Suprapubic skin (tissue), 4 donors: ENCODE measurements at regions not wholly inside any gene's neighbourhood (a gene's known extent, or its start where the extent isn't known, plus 50 kb on each side); places are given as distances from the start of the nearest gene placed in this dataset.
"Not testable (repeated sequence)": the region's sequence is repeated elsewhere in the genome, so short reads cannot be mapped to it uniquely, and the experiment has no call there.

Experiments used
- DNase-seq, 2 donors: peaks; one replicate each; pipeline ENCODE4 v3.0.0-alpha.2; 2019; ENCODE audit warnings: low spot score in 2 of 2
- H3K27ac ChIP-seq: fragments of 200-600 bp; sonication (generic); one replicate; pipeline ENCODE4 v1.5.1; 2019
- H3K27me3 ChIP-seq: fragments of 200-600 bp; sonication (generic); one replicate; pipeline ENCODE4 v1.5.1; 2019
- H3K36me3 ChIP-seq: fragments of 200-600 bp; sonication (generic); one replicate; pipeline ENCODE4 v1.5.1; 2019
- H3K4me1 ChIP-seq: fragments of 200-600 bp; sonication (generic); one replicate; pipeline ENCODE4 v1.5.1; 2019
- H3K4me3 ChIP-seq: fragments of 200-600 bp; sonication (generic); one replicate; pipeline ENCODE4 v1.5.1; 2019; ENCODE audit warnings: mild to moderate bottlenecking
- H3K9me3 ChIP-seq: fragments of 200-600 bp; sonication (generic); one replicate; pipeline ENCODE4 v1.5.1; 2019
- CTCF ChIP-seq, 2 donors: fragments of 200-600 bp in 1 of 2; fragments of 450-650 bp in 1 of 2; sonication (generic) in 1 of 2; IDR thresholded peaks; one replicate each; pipeline ENCODE4 v1.5.1; 2016 to 2019; ENCODE audit warnings: antibody characterized with exemption in 2 of 2, mild to moderate bottlenecking in 1 of 2, moderate library complexity in 1 of 2
- EP300 ChIP-seq: sonication (generic); formaldehyde crosslinking; IDR thresholded peaks from one replicate; pipeline ENCODE4 v1.6.1; 2017; ENCODE audit warnings: antibody characterized with exemption
- POLR2A ChIP-seq, 2 donors: fragments of 450-650 bp; IDR thresholded peaks; one replicate each; pipeline ENCODE4 v1.6.1; 2017; ENCODE audit warnings: antibody characterized with exemption in 2 of 2, mild to moderate bottlenecking in 2 of 2, moderate library complexity in 2 of 2
- POLR2AphosphoS5 ChIP-seq, 3 donors: sonication (generic); formaldehyde crosslinking; IDR thresholded peaks; one replicate each; pipeline ENCODE4 v1.6.1; 2017; ENCODE audit warnings: antibody characterized with exemption in 3 of 3
- WGBS: methylation state at CpG from one replicate; pipeline ENCODE4 v1.1.5; 2018; 5-methylcytosine and 5-hydroxymethylcytosine counted together

- no peaks in the 10 kb centered on the region for H3K36me3 ChIP-seq
These were observed 120.7 kb downstream of the PCSK1 start for GRCh38 chr5:96312383-96312782.

GRCh38 chr5:96307047-96307446 lies 126.0 kb downstream of the PCSK1 start:
- H3K4me1 ChIP-seq, H3K27me3 ChIP-seq, H3K27ac ChIP-seq, H3K4me3 ChIP-seq, H3K36me3 ChIP-seq, DNase-seq: not testable (repeated sequence)
- peaks cover 10% of the 10 kb centered on the region for H3K9me3 ChIP-seq

More at GRCh38 chr5:96312383-96312782, 120.7 kb downstream of the PCSK1 start:
- Histone ChIP-seq H3K27me3 (no peaks in the 10 kb centered on the region), H3K27ac (no peak overlapping the region), H3K4me3 (no peak overlapping the region), H3K4me1 (no peaks in the 10 kb centered on the region), H3K9me3 (no peaks in the 10 kb centered on the region)
- TF ChIP-seq POLR2A (IDR thresholded peaks at IDR 0.05) (no peak), CTCF (IDR thresholded peaks at IDR 0.05) (no peak), POLR2AphosphoS5 (IDR thresholded peaks at IDR 0.05) (no peak), EP300 (no peak)
- no peak for DNase-seq

- DNase-seq: no peak
- Histone ChIP-seq H3K4me3 (no peak overlapping the region), H3K36me3 (no peaks in the 10 kb centered on the region), H3K27me3 (no peaks in the 10 kb centered on the region), H3K27ac (no peak overlapping the region), H3K4me1 (no peaks in the 10 kb centered on the region), H3K9me3 (peaks cover 10% of the 10 kb centered on the region)
- 81% methylated on average over 4 of the region's 4 CpGs for WGBS
- no peak for TF ChIP-seq EP300
- TF ChIP-seq POLR2A (IDR thresholded peaks at IDR 0.05): no peak
- TF ChIP-seq POLR2AphosphoS5 (IDR thresholded peaks at IDR 0.05): no peak
- TF ChIP-seq CTCF (IDR thresholded peaks at IDR 0.05): no peak
These were observed 130.8 kb downstream of the PCSK1 start for GRCh38 chr5:96302174-96302738.

GRCh38 chr5:96300976-96301375 lies 132.1 kb downstream of the PCSK1 start:
- DNase-seq: no peak
- Histone ChIP-seq H3K4me1 (no peaks in the 10 kb centered on the region), H3K27me3 (no peaks in the 10 kb centered on the region), H3K4me3 (no peak overlapping the region), H3K9me3 (peaks cover 10% of the 10 kb centered on the region), H3K36me3 (no peaks in the 10 kb centered on the region), H3K27ac (no peak overlapping the region)
- TF ChIP-seq POLR2A (IDR thresholded peaks at IDR 0.05) (no peak), CTCF (IDR thresholded peaks at IDR 0.05) (no peak), EP300 (no peak), POLR2AphosphoS5 (IDR thresholded peaks at IDR 0.05) (no peak)

- peak overlapping the region; percentile 21 for H3K27ac ChIP-seq
- peaks cover 2% of the 10 kb centered on the region for H3K4me1 ChIP-seq
- H3K36me3 ChIP-seq: no peaks in the 10 kb centered on the region
- no peak for DNase-seq
- peak in 2 of 3 donors; percentile 19 to 71 for TF ChIP-seq POLR2AphosphoS5 (IDR thresholded peaks at IDR 0.05)
- TF ChIP-seq EP300: no peak
- H3K9me3 ChIP-seq: peaks cover 4% of the 10 kb centered on the region
- 54% methylated on average over 3 of the region's 3 CpGs for WGBS
- no peaks in the 10 kb centered on the region for H3K27me3 ChIP-seq
- no peak overlapping the region for H3K4me3 ChIP-seq
These were observed 135.2 kb downstream of the PCSK1 start for GRCh38 chr5:96297867-96298266.

GRCh38 chr5:96297290-96297689 lies 135.8 kb downstream of the PCSK1 start:
- WGBS: 30% methylated on average over 1 of the region's 1 CpG
- DNase-seq: no peak

More at GRCh38 chr5:96297290-96297689, 135.8 kb downstream of the PCSK1 start:
- H3K4me3 ChIP-seq: no peak overlapping the region
- TF ChIP-seq CTCF (IDR thresholded peaks at IDR 0.05) (no peak), POLR2AphosphoS5 (IDR thresholded peaks at IDR 0.05) (no peak), POLR2A (IDR thresholded peaks at IDR 0.05) (no peak), EP300 (no peak)
- peaks cover 8% of the 10 kb centered on the region for H3K4me1 ChIP-seq
- no peaks in the 10 kb centered on the region for H3K9me3 ChIP-seq
- no peaks in the 10 kb centered on the region for H3K36me3 ChIP-seq
- no peaks in the 10 kb centered on the region for H3K27me3 ChIP-seq
- no peak overlapping the region for H3K27ac ChIP-seq
